Fibroblast of mammary gland (primary cell): ENCODE measurements at regions not wholly inside any gene's neighbourhood (a gene's known extent, or its start where the extent isn't known, plus 50 kb on each side); places are given as distances from the start of the nearest gene placed in this dataset.

ENCODE experiments used
- DNase-seq: peaks from one replicate; pipeline ENCODE4 v3.0.0-alpha.2; 2010; ENCODE audit warnings: low read depth
- H3K4me3 ChIP-seq: 2 replicates; pipeline ENCODE4 v1.5.1; 2011; ENCODE audit warnings: low read depth, mild to moderate bottlenecking, low read length, moderate library complexity; ENCODE audit not compliant: control insufficient read depth
- TF ChIP-seq, protein P1 (sequence below): conservative IDR thresholded peaks from 2 replicates; pipeline ENCODE4 v1.5.1; 2011; ENCODE audit warnings: low read depth, low read length, inconsistent platforms; ENCODE audit not compliant: control insufficient read depth, insufficient read depth

DNA sequence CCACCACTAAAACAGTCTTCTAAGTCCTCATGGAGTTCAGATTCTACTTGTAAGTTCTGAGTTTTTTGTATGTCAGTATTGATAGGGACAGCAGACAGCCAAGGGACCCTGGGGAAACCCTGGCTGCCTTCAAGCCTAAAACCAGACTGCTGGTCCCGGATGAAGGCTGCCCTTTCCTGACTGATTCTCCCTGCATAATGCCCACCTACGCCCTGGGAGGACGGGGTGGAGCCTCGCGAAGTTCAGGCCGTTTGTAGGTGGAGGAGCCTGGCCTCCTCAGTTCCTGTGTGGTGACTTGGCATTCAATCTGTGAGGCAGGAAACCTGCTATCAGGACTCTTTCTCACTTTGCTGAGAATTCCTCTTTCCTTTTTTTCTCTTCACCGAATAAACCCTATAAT is 120.3 kb upstream of the LGSN start:
- DNase-seq, result no peak
- no peak overlapping the region for H3K4me3 ChIP-seq
- TF ChIP-seq, protein P1, sequence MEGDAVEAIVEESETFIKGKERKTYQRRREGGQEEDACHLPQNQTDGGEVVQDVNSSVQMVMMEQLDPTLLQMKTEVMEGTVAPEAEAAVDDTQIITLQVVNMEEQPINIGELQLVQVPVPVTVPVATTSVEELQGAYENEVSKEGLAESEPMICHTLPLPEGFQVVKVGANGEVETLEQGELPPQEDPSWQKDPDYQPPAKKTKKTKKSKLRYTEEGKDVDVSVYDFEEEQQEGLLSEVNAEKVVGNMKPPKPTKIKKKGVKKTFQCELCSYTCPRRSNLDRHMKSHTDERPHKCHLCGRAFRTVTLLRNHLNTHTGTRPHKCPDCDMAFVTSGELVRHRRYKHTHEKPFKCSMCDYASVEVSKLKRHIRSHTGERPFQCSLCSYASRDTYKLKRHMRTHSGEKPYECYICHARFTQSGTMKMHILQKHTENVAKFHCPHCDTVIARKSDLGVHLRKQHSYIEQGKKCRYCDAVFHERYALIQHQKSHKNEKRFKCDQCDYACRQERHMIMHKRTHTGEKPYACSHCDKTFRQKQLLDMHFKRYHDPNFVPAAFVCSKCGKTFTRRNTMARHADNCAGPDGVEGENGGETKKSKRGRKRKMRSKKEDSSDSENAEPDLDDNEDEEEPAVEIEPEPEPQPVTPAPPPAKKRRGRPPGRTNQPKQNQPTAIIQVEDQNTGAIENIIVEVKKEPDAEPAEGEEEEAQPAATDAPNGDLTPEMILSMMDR, result no peak

DNA sequence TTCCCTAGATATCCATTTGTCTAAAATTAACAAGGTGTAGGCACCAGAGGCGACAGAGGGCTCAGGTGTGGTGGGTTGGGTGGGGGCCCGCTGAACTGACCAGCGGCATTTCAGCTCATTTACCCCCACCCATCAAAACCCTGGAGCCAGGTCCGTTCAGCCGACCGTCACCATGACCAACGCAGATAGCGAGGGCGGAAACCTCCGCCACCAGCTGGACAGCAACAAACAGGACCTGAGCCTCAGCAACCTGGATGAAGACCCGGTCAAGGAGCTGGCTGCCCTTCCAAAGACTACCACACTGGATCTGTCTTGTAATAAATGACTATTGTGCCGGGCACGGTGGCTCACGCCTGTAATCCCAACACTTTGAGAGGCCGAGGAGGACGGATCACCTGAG is 120.8 kb upstream of the LGSN start:
- no peak for DNase-seq
- TF ChIP-seq, protein P1, result no peak
- H3K4me3 ChIP-seq, result no peak overlapping the region

DNA sequence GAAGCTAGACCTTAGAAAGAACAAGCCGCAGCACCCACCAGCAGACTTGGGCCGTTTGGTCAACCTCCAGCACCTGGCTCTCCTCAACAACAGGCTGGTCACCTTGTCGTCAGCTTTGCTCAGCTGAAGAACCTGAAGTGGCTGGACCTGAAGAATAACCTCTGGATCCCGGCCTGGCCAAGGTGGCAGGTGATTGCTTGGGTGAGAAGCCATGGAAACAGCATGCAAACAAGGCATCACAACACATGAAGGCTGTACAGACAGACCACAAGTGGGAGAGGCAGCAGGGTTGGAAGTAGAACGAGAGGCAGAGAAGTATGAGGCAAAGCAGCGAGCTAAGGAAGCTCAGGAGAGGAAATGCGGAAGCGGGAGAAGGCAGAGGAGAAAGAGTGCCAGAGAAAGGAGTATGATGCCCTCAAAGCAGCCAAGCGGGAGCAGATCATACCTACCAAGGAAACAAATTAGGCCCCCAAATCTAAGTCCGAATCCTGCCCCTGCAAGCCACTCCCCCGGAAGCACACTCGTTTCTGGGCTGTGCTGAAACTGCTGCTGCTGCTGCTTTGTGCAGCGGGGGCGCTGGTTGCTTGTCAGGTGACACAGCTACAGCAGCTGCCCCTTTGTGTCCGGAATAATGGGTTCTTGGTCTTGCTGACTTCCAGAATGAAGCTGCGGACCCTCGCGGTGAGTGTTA is 121.6 kb upstream of the LGSN start:
- no peak for DNase-seq
- H3K4me3 ChIP-seq, result no peak overlapping the region
- TF ChIP-seq, protein P1, result no peak

DNA sequence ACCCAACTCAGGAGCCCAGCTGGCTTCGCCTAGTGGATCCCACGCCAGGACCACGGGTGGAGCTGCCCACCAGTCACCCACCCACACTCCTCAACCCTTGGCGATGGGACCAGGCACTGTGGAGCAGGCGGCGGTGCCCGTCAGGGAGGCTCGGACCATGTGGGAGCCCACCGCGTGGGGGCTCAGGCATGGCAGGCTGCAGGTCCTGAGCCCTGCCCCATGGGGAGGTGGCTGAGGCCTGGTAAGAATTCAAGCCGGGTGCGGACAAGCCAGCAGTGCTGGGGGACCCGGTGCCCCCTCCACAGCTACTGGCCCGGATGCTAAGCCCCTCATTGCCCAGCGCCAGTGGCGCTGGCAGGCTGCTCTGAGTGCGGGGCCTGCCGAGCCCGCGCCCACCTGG is 123.1 kb upstream of the LGSN start:
- no peak for DNase-seq
- TF ChIP-seq, protein P1, result no peak
- H3K4me3 ChIP-seq, result no peak overlapping the region

DNA sequence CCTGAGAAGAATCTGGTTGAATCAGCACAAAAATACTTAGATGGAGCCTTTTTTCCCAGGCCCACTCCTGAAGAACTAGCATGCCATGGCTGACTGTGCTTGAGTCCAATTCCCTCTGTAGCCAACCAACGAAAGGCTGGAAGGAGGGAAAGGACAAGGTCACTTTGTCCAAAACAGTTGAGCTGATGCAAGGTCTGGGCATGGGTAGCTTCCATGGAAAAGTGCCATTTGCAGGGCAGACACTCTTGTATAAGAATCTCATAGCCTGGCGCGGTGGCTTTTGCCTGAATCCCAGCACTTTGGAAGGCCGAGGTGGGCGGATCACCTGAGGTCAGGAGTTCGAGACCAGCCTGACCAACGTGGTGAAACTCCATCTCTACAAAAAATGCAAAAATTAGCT is 125.0 kb upstream of the LGSN start:
- H3K4me3 ChIP-seq, result no peak overlapping the region
- TF ChIP-seq, protein P1, result no peak

DNA sequence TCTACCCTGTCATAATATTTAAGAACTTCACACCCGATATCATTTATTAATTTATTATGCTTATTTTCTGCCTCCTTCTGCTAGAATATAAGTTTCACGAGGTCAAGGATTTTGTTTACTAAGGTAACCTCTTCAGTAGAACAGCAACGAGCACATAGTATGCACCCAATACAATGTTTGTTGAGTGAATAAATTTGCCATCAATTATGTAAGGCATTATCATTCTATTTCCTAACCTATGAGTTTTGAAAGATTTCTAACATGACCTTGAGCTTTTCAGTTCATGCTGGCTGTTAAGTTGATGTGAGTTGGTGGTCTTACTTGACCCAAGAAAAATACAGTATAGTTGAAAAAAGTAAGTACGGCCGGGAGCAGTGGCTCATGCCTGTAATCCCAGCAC is 125.9 kb upstream of the LOC128125822 start:
- DNase-seq, result no peak
- H3K4me3 ChIP-seq, result no peak overlapping the region

More for the DNA sequence above, 125.0 kb upstream of the LGSN start:
- no peak for DNase-seq

DNA sequence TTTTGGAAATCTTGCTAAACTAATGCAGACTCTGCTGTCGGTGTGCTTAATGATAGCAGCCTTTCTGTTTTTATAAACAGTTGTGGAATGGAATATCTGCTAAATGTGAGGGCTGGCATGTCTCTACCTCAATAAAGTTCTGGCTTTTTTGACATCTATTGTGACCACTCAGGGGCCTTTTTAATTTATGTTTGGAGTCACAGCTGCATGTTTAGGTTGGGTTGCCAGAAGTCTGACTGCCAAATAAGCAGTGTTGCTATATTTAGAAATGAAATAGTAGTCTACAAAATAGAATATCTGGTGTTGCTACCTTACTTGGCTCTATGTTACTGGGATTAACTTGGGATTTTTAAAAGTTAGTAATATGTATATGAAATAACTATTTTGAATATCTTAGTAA is 125.1 kb upstream of the LOC128125822 start:
- TF ChIP-seq, protein P1, result no peak
- no peak for DNase-seq
- no peak overlapping the region for H3K4me3 ChIP-seq

More for the DNA sequence above, 125.9 kb upstream of the LOC128125822 start:
- TF ChIP-seq, protein P1, result no peak
